HFFc6 (cell line): ENCODE measurements at regions not wholly inside any gene's neighbourhood (a gene's known extent, or its start where the extent isn't known, plus 50 kb on each side); places are given as distances from the start of the nearest gene placed in this dataset.

ENCODE experiments used
- DNase-seq: peaks from one replicate; pipeline ENCODE4 v3.0.0-alpha.2; 2018
- H3K27ac Mint-ChIP-seq: 2 replicates; pipeline ENCODE4 v1.8.0; 2020; ENCODE audit warnings: mild to moderate bottlenecking, mixed read lengths
- H3K27me3 Mint-ChIP-seq: 2 replicates; pipeline ENCODE4 v1.8.0; 2021; ENCODE audit warnings: mild to moderate bottlenecking, moderate library complexity, mixed read lengths; ENCODE audit not compliant: insufficient read depth
- H3K36me3 Mint-ChIP-seq: 2 replicates; pipeline ENCODE4 v1.8.0; 2021; ENCODE audit warnings: low read depth, mixed read lengths
- H3K4me1 Mint-ChIP-seq: 2 replicates; pipeline ENCODE4 v1.8.0; 2020; ENCODE audit warnings: low read depth, mixed read lengths
- H3K4me3 Mint-ChIP-seq: 2 replicates; pipeline ENCODE4 v1.8.0; 2020; ENCODE audit warnings: mild to moderate bottlenecking, moderate library complexity, mixed read lengths
- H3K9me3 Mint-ChIP-seq: 2 replicates; pipeline ENCODE4 v1.8.0; 2020; ENCODE audit warnings: mild to moderate bottlenecking, mixed read lengths
- TF ChIP-seq, protein P1 (sequence below): fragments of 200-600 bp; sonication (generic); IDR thresholded peaks from 2 replicates; pipeline ENCODE4 v1.5.0; 2021; ENCODE audit warnings: antibody characterized with exemption, mild to moderate bottlenecking

GRCh38 chr3:161859865-161860450 is 363.4 kb downstream of the OTOL1 start:
- peaks cover under 1% of the 10 kb centered on the region for H3K4me1 Mint-ChIP-seq
- no peaks in the 10 kb centered on the region for H3K9me3 Mint-ChIP-seq
- no peak overlapping the region for H3K27ac Mint-ChIP-seq
- no peak overlapping the region for H3K4me3 Mint-ChIP-seq
- TF ChIP-seq, protein P1, sequence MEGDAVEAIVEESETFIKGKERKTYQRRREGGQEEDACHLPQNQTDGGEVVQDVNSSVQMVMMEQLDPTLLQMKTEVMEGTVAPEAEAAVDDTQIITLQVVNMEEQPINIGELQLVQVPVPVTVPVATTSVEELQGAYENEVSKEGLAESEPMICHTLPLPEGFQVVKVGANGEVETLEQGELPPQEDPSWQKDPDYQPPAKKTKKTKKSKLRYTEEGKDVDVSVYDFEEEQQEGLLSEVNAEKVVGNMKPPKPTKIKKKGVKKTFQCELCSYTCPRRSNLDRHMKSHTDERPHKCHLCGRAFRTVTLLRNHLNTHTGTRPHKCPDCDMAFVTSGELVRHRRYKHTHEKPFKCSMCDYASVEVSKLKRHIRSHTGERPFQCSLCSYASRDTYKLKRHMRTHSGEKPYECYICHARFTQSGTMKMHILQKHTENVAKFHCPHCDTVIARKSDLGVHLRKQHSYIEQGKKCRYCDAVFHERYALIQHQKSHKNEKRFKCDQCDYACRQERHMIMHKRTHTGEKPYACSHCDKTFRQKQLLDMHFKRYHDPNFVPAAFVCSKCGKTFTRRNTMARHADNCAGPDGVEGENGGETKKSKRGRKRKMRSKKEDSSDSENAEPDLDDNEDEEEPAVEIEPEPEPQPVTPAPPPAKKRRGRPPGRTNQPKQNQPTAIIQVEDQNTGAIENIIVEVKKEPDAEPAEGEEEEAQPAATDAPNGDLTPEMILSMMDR, result no peak
- DNase-seq, result no peak
- no peaks in the 10 kb centered on the region for H3K27me3 Mint-ChIP-seq
- no peaks in the 10 kb centered on the region for H3K36me3 Mint-ChIP-seq

DNA sequence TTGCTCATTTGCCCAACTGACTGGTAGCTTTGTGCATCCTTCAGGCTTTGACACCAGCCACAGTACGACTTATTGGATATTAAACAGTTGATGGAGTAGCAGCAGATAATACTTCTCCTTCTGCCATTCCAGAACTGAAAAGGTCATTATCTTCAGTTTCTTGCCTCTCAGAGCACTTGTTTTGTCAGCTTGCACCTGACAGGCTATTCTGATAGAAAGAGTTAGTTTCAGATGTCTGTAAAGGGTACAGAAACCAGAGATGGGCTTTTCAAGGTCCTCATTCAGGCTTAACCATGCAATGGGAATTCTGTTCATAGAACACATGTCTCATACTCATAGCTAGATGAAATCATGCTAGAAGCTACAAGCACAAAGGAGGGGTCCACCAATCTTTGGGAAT is 367.2 kb downstream of the OTOL1 start:
- Mint-ChIP-seq H3K4me1 (no peaks in the 10 kb centered on the region), H3K4me3 (no peak overlapping the region), H3K27me3 (no peaks in the 10 kb centered on the region), H3K36me3 (no peaks in the 10 kb centered on the region), H3K27ac (no peak overlapping the region), H3K9me3 (no peaks in the 10 kb centered on the region)
- DNase-seq, result no peak
- TF ChIP-seq, protein P1, result no peak

GRCh38 chr3:161866176-161866575 is 369.6 kb downstream of the OTOL1 start:
- TF ChIP-seq, protein P1, result no peak
- no peaks in the 10 kb centered on the region for H3K27me3 Mint-ChIP-seq
- no peaks in the 10 kb centered on the region for H3K36me3 Mint-ChIP-seq
- no peak for DNase-seq
- H3K27ac Mint-ChIP-seq, result no peak overlapping the region
- H3K4me1 Mint-ChIP-seq, result no peaks in the 10 kb centered on the region
- no peaks in the 10 kb centered on the region for H3K9me3 Mint-ChIP-seq
- H3K4me3 Mint-ChIP-seq, result no peak overlapping the region

DNA sequence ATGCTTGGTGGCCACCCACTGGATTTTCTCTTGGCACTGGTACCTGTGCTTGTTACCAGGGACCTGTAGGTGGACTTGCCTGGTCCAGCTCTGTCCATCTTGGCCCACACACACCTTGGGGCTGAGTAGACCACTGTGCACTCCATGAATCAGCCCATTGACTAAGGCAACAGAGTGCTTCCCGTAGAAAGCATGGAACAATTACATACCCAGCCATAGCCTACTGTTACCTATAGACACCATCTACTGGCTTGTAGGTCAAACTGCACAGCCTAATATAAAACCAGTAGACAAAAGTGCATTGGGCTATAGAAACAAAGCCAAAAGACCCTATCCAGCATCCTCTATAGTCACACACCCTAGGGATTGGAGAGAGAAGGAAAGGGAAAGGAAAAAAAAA is 378.9 kb downstream of the OTOL1 start:
- Mint-ChIP-seq H3K4me1 (0 out of 2 replicates have a peak, but pooled peaks cover 5% of the 10 kb centered on the region), H3K27me3 (peaks cover 3% of the 10 kb centered on the region; the same call in 1 of the 2 replicates), H3K27ac (no peak overlapping the region), H3K4me3 (no peak overlapping the region), H3K36me3 (no peaks in the 10 kb centered on the region), H3K9me3 (no peaks in the 10 kb centered on the region)
- TF ChIP-seq, protein P1, result no peak
- no peak for DNase-seq

DNA sequence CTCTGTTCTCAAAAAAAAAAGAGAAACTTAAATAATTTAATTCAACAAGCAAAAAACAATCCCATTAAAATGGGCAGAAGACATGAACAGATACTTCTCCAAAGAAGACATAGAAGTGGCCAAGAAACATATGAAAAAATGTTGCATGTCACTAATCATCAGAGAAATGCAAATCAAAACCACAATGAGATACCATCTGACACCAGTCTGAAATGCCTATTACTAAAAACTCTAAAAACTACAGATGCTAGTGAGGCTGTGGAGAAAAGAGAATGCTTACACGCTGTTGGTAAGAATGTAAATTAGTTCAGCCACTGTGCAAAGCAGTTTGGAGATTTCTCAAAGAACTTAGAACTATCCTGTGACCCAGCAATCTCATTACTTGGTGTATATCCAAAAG is 382.9 kb downstream of the OTOL1 start:
- DNase-seq, result no peak
- 0 out of 2 replicates have a peak, but pooled peaks cover 2% of the 10 kb centered on the region for H3K27me3 Mint-ChIP-seq
- H3K27ac Mint-ChIP-seq, result no peak overlapping the region

More for the DNA sequence above, 382.9 kb downstream of the OTOL1 start:
- TF ChIP-seq, protein P1, result no peak
- Mint-ChIP-seq H3K4me3 (no peak overlapping the region), H3K4me1 (0 out of 2 replicates have a peak, but pooled peaks cover 5% of the 10 kb centered on the region), H3K9me3 (peaks cover 7% of the 10 kb centered on the region), H3K36me3 (peaks cover 7% of the 10 kb centered on the region)
